Endothelial cell of umbilical vein (primary cell): ENCODE measurements at regions not wholly inside any gene's neighbourhood (a gene's known extent, or its start where the extent isn't known, plus 50 kb on each side); places are given as distances from the start of the nearest gene placed in this dataset.

Experiments used
- BruUV-seq: library from RNA; stranded (reverse); fragments of 400-500 nt; replicated peaks from 2 replicates; lab custom pipeline; 2021; lab: Mats Ljungman, UMichigan
- CTCF ChIA-PET: fragments of 300-600, 350-600 bp; sonication (Branson Sonifier 250); formaldehyde crosslinking; loops from one replicate; lab custom pipeline; 2021; ENCODE audit warnings: antibody characterized with exemption, inconsistent platforms; lab: Charles Lee
- POLR2A ChIA-PET: fragments of 300-600, 350-600 bp; sonication (Branson Sonifier 250); formaldehyde crosslinking; loops from one replicate; lab custom pipeline; 2021; ENCODE audit warnings: antibody characterized with exemption, inconsistent platforms; lab: Charles Lee
- DNase-seq: peaks from one replicate; pipeline ENCODE4 v3.0.0-alpha.2; 2011; ENCODE audit warnings: low read depth, low spot score
- FAIRE-seq: peaks from 2 replicates; lab custom pipeline; 2011; peaks lifted over from hg19 to GRCh38; lab: Jason Lieb, UNC
- H2AFZ ChIP-seq: 2 replicates; pipeline ENCODE4 v1.6.0; 2012; ENCODE audit warnings: low read depth, low read length, control low read depth, inconsistent platforms
- H3K27ac ChIP-seq: 2 replicates; pipeline ENCODE4 v1.5.1; 2011; ENCODE audit warnings: low read depth, mild to moderate bottlenecking, control low read depth, low read length, moderate library complexity; ENCODE audit not compliant: insufficient read depth
- H3K27me3 ChIP-seq, 2 experiments: 2 replicates each; pipeline versions ENCODE4 v1.6.0 to v1.6.1; 2011; ENCODE audit warnings: low read length in 2 of 2, mixed read lengths in 1 of 2; ENCODE audit not compliant: control insufficient read depth in 2 of 2, insufficient read depth in 2 of 2
- H3K36me3 ChIP-seq, 2 experiments: 2 replicates in 1 of 2; 3 replicates in 1 of 2; pipeline ENCODE4 v1.5.1; 2011; ENCODE audit warnings: low read length in 2 of 2, mild to moderate bottlenecking in 1 of 2, moderate library complexity in 1 of 2; ENCODE audit not compliant: control insufficient read depth in 2 of 2, insufficient read depth in 2 of 2; ENCODE audit errors: extremely low read depth in 1 of 2
- H3K4me1 ChIP-seq: 3 replicates; pipeline ENCODE4 v1.5.1; 2011; ENCODE audit warnings: mild to moderate bottlenecking, low read length; ENCODE audit not compliant: control insufficient read depth, insufficient read depth; ENCODE audit errors: extremely low read depth
- H3K4me2 ChIP-seq: 2 replicates; pipeline ENCODE4 v1.6.1; 2011; ENCODE audit warnings: low read length, control low read depth, mixed read lengths; ENCODE audit not compliant: insufficient read depth
- H3K4me3 ChIP-seq, 3 experiments: fragments of 200-600 bp in 1 of 3; sonication (generic), shearing (Covaris generic) in 1 of 3; replicated peaks in 1 of 3; 2 replicates each; pipeline ENCODE4 v1.5.1; 2011 to 2016; ENCODE audit warnings: control low read depth in 3 of 3, low read length in 3 of 3, mild to moderate bottlenecking in 2 of 3, inconsistent platforms in 1 of 3, low read depth in 1 of 3, moderate library complexity in 1 of 3; ENCODE audit not compliant: insufficient read depth in 1 of 3
- H3K79me2 ChIP-seq: 2 replicates; pipeline ENCODE4 v1.6.0; 2012; ENCODE audit warnings: low read length, inconsistent platforms; ENCODE audit not compliant: control insufficient read depth, insufficient read depth
- H3K9ac ChIP-seq: replicated peaks from 2 replicates; pipeline ENCODE3; 2011; ENCODE audit warnings: low read length, control low read depth; ENCODE audit not compliant: insufficient read depth; ENCODE audit errors: extremely low read depth
- H3K9me1 ChIP-seq: replicated peaks from 3 replicates; pipeline ENCODE4 v1.6.0; 2011; ENCODE audit warnings: mild to moderate bottlenecking, low read length; ENCODE audit not compliant: control insufficient read depth, insufficient read depth; ENCODE audit errors: extremely low read depth
- H3K9me3 ChIP-seq: replicated peaks from 2 replicates; pipeline ENCODE4 v1.5.1; 2012; ENCODE audit warnings: low read length, inconsistent platforms; ENCODE audit not compliant: control insufficient read depth, insufficient read depth
- H4K20me1 ChIP-seq: replicated peaks from 2 replicates; pipeline ENCODE3; 2011; ENCODE audit warnings: mild to moderate bottlenecking, low read length; ENCODE audit not compliant: control insufficient read depth, insufficient read depth; ENCODE audit errors: extremely low read depth
- CTCF ChIP-seq, 2 donors: IDR thresholded peaks; 1 replicate in 1 of 2; 2 replicates in 1 of 2; pipeline ENCODE4 v1.5.1; 2011; ENCODE audit warnings: low read length in 2 of 2, mild to moderate bottlenecking in 2 of 2, moderate library complexity in 2 of 2, control low read depth in 1 of 2, inconsistent platforms in 1 of 2, low read depth in 1 of 2; ENCODE audit not compliant: insufficient read depth in 1 of 2; ENCODE audit errors: extremely low read depth in 1 of 2
- EZH2 ChIP-seq: IDR thresholded peaks from 2 replicates; pipeline ENCODE4 v1.6.1; 2012; ENCODE audit warnings: borderline replicate concordance, low read depth, mild to moderate bottlenecking, moderate library complexity, low read length, inconsistent platforms; ENCODE audit not compliant: severe bottlenecking
- FOS ChIP-seq: IDR thresholded peaks from 2 replicates; pipeline ENCODE4 v1.6.1; 2011; ENCODE audit warnings: mild to moderate bottlenecking, low read length, moderate library complexity, borderline replicate concordance; ENCODE audit not compliant: insufficient read depth
- GATA2 ChIP-seq: IDR thresholded peaks from 2 replicates; pipeline ENCODE4 v1.7.0; 2011; ENCODE audit warnings: low read depth, mild to moderate bottlenecking, moderate library complexity, mixed read lengths, low read length; ENCODE audit not compliant: insufficient read length, insufficient read depth
- JUN ChIP-seq: IDR thresholded peaks from 2 replicates; pipeline ENCODE4 v1.6.1; 2011; ENCODE audit warnings: borderline replicate concordance, low read depth; ENCODE audit not compliant: insufficient read length, insufficient read depth
- MYC ChIP-seq: IDR thresholded peaks from one replicate; pipeline ENCODE4 v1.6.1; 2011; ENCODE audit warnings: mild to moderate bottlenecking, low read depth, low read length
- POLR2A ChIP-seq: IDR thresholded peaks from 2 replicates; pipeline ENCODE4 v1.6.1; 2012; ENCODE audit warnings: low read depth, mild to moderate bottlenecking, control low read depth, low read length
- POLR2AphosphoS5 ChIP-seq: IDR thresholded peaks from 2 replicates; pipeline ENCODE4 v1.6.1; 2012; ENCODE audit warnings: low read depth, mild to moderate bottlenecking, control low read depth, low read length, moderate library complexity; ENCODE audit not compliant: insufficient read depth
- dilution Hi-C: fragments of 300-500 bp; cut with MboI; formaldehyde crosslinking; loops from one replicate; pipeline ENCODE4 v1.15.0; 2019; ENCODE audit warnings: low sequenced_read_pairs; ENCODE audit not compliant: extremely low pct_ligation_motif_present
- intact Hi-C: fragments of 100-400 bp; cut with micrococcal nuclease; formaldehyde crosslinking; loops from one replicate; pipeline ENCODE4 v1.10.0; 2022
- TF ChIP-seq, protein P1 (sequence below): IDR thresholded peaks from 2 replicates; pipeline ENCODE4 v1.6.1; 2011; ENCODE audit not compliant: insufficient read depth, insufficient read length

GRCh38 chr2:6730003-6730402 is 135.7 kb downstream of the CMPK2 start:
- no peaks in the 10 kb centered on the region for H3K9me3 ChIP-seq
- no peak overlapping the region for H2AFZ ChIP-seq
- H3K27me3 ChIP-seq, result no peaks in the 10 kb centered on the region
- H3K36me3 ChIP-seq, result no peaks in the 10 kb centered on the region
- no peak overlapping the region for H3K27ac ChIP-seq
- ChIA-PET POLR2A (no interaction called here), CTCF (no interaction called here)
- no peaks in the 10 kb centered on the region for H4K20me1 ChIP-seq
- FAIRE-seq (no peak), DNase-seq (no peak)
- no TSS peak for BruUV-seq
- dilution Hi-C loops, result no loop called here
- H3K9me1 ChIP-seq, result no peaks in the 10 kb centered on the region
- H3K79me2 ChIP-seq, result no peaks in the 10 kb centered on the region
- intact Hi-C loops, result no loop called here
- no peak for TF ChIP-seq MYC
- no peaks in the 10 kb centered on the region for H3K4me1 ChIP-seq
- no peak overlapping the region for H3K4me3 ChIP-seq
- no peak overlapping the region for H3K9ac ChIP-seq
- no peak overlapping the region for H3K4me2 ChIP-seq

DNA sequence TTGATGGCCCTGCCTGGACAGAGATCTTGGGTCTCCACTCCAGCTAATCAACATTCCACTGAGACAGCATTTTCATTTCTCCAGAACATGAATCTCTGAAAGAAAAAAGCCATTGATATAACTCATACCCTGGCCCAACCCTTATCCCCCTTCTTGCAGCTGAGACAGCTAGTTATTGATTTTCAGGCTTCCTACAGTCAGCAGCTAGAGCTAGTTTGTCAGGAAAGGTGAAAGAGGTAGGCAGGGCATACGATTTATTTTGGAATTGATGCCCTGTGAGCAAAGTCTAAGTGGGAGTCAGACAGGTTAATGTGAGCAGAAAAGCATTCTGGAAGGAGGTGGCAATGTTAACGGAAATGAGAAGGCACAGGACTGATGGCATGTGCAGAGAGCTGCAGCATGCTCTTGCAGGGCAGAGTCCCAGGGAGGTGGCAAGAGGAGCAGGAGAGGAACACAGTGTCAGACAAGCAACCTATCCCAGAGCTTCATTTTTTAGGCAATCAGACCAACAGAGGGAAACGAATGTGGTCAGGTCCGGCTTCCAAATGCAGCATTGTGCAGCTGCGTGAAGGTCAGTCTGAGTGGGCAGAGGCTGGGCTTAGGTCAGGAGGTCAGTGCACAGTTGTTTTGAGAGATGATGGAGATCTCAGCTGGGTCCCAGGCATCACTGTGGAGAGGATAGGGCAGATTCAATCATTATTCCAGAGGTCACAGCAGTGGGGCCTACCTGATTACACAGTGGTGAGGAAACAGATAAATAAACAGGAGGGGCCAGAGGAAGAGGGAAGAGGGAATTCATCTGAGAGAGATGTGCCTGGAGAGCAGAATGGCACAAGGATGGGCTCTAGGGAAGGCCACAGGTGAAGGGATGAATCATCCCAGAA is 134.8 kb downstream of the CMPK2 start:
- H2AFZ ChIP-seq, result no peak overlapping the region
- ChIA-PET POLR2A (no interaction called here), CTCF (no interaction called here)
- dilution Hi-C loops (no loop called here), intact Hi-C loops (no loop called here)
- no peaks in the 10 kb centered on the region for H3K4me1 ChIP-seq
- DNase-seq (no peak), FAIRE-seq (no peak)
- no peaks in the 10 kb centered on the region for H3K36me3 ChIP-seq
- H3K27ac ChIP-seq, result no peak overlapping the region
- TF ChIP-seq POLR2AphosphoS5, result no peak
- TF ChIP-seq POLR2A, result no peak
- no peak for TF ChIP-seq EZH2
- no peak for TF ChIP-seq FOS
- TF ChIP-seq GATA2, result no peak
- no peak for TF ChIP-seq JUN
- no peak for TF ChIP-seq MYC
- TF ChIP-seq CTCF (IDR thresholded peaks at IDR 0.05; ENCODE audit: extremely low read depth in 1 of 2, insufficient read depth in 1 of 2, low read depth in 1 of 2, low read length in 2 of 2), result no peak
- TF ChIP-seq, protein P1, sequence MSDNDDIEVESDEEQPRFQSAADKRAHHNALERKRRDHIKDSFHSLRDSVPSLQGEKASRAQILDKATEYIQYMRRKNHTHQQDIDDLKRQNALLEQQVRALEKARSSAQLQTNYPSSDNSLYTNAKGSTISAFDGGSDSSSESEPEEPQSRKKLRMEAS, result no peak
- H3K4me3 ChIP-seq, result no peak overlapping the region
- no TSS peak for BruUV-seq
- H3K9ac ChIP-seq, result no peak overlapping the region
- H3K9me3 ChIP-seq, result no peaks in the 10 kb centered on the region
- H3K79me2 ChIP-seq, result no peaks in the 10 kb centered on the region
- no peaks in the 10 kb centered on the region for H3K27me3 ChIP-seq
- H3K4me2 ChIP-seq, result no peak overlapping the region
- no peaks in the 10 kb centered on the region for H3K9me1 ChIP-seq
- no peaks in the 10 kb centered on the region for H4K20me1 ChIP-seq
